Liver (tissue), 8 donors: ENCODE measurements at regions not wholly inside any gene's neighbourhood (a gene's known extent, or its start where the extent isn't known, plus 50 kb on each side); places are given as distances from the start of the nearest gene placed in this dataset.

ENCODE experiments used
- DNase-seq: peaks from one replicate; pipeline ENCODE4 v3.0.0-alpha.2; 2017; ENCODE audit warnings: low spot score
- H3K27ac ChIP-seq, 2 donors: one replicate each; pipeline ENCODE4 v1.7.0; 2013; ENCODE audit warnings: inconsistent platforms in 2 of 2, low read length in 2 of 2, control low read depth in 1 of 2, low read depth in 1 of 2, mild to moderate bottlenecking in 1 of 2
- H3K27me3 ChIP-seq, 4 donors: one replicate each; pipeline versions ENCODE4 v1.6.1 to v1.7.0; 2013; ENCODE audit warnings: low read length in 3 of 4, inconsistent platforms in 1 of 4, mild to moderate bottlenecking in 1 of 4, moderate library complexity in 1 of 4; ENCODE audit not compliant: control insufficient read depth in 4 of 4, insufficient read depth in 4 of 4
- H3K36me3 ChIP-seq, 4 donors: one replicate each; pipeline versions ENCODE4 v1.6.1 to v1.7.0; 2013; ENCODE audit warnings: low read length in 3 of 4, mild to moderate bottlenecking in 3 of 4, low read depth in 1 of 4, moderate library complexity in 1 of 4; ENCODE audit not compliant: control insufficient read depth in 4 of 4, insufficient read depth in 3 of 4
- H3K4me1 ChIP-seq, 4 donors: one replicate each; pipeline versions ENCODE4 v1.6.1 to v1.7.0; 2013; ENCODE audit warnings: low read length in 3 of 4, mild to moderate bottlenecking in 3 of 4, moderate library complexity in 1 of 4; ENCODE audit not compliant: control insufficient read depth in 4 of 4, insufficient read depth in 4 of 4
- H3K4me3 ChIP-seq, 3 donors: one replicate each; pipeline versions ENCODE4 v1.6.1 to v1.7.0; 2013; ENCODE audit warnings: low read length in 3 of 3, control low read depth in 1 of 3, low read depth in 1 of 3, mild to moderate bottlenecking in 1 of 3
- H3K9ac ChIP-seq, 2 donors: one replicate each; pipeline ENCODE4 v1.7.0; 2013; ENCODE audit warnings: low read length in 2 of 2, mild to moderate bottlenecking in 2 of 2, moderate library complexity in 2 of 2, control low read depth in 1 of 2, low read depth in 1 of 2
- H3K9me3 ChIP-seq, 4 donors: one replicate each; pipeline versions ENCODE4 v1.6.1 to v1.7.0; 2013; ENCODE audit warnings: low read length in 3 of 4; ENCODE audit not compliant: control insufficient read depth in 4 of 4
- ATF3 ChIP-seq: IDR thresholded peaks from 2 replicates; pipeline ENCODE4 v1.6.1; 2016; ENCODE audit warnings: antibody characterized with exemption
- CTCF ChIP-seq: fragments of 150-350 bp; IDR thresholded peaks from 2 replicates; pipeline ENCODE4 v1.5.1; 2017; ENCODE audit warnings: improper control_type of control experiment, low read depth, low read length; ENCODE audit not compliant: missing input control
- EGR1 ChIP-seq, 2 donors: IDR thresholded peaks; 2 replicates each; pipeline ENCODE4 v1.6.1; 2016 to 2018; ENCODE audit warnings: antibody characterized with exemption in 2 of 2, low read depth in 2 of 2
- FOXA1 ChIP-seq: IDR thresholded peaks from 2 replicates; pipeline ENCODE4 v1.6.1; 2016; ENCODE audit warnings: antibody characterized with exemption
- FOXA2 ChIP-seq: IDR thresholded peaks from 2 replicates; pipeline ENCODE4 v1.6.1; 2016; ENCODE audit warnings: antibody characterized with exemption
- HNF4G ChIP-seq: IDR thresholded peaks from 2 replicates; pipeline ENCODE4 v1.6.1; 2016; ENCODE audit warnings: antibody characterized with exemption
- JUND ChIP-seq, 2 donors: IDR thresholded peaks; 2 replicates each; pipeline ENCODE4 v1.6.1; 2016; ENCODE audit warnings: antibody characterized with exemption in 2 of 2
- MAX ChIP-seq: IDR thresholded peaks from 2 replicates; pipeline ENCODE4 v1.6.1; 2016; ENCODE audit warnings: antibody characterized with exemption
- NR2F2 ChIP-seq: IDR thresholded peaks from 2 replicates; pipeline ENCODE4 v1.6.1; 2016; ENCODE audit warnings: antibody characterized with exemption
- RAD21 ChIP-seq, 2 donors: IDR thresholded peaks; 2 replicates each; pipeline ENCODE4 v1.6.1; 2016; ENCODE audit warnings: antibody characterized with exemption in 2 of 2, mild to moderate bottlenecking in 2 of 2
- RXRA ChIP-seq, 2 donors: IDR thresholded peaks; 2 replicates each; pipeline ENCODE4 v1.6.1; 2017 to 2018; ENCODE audit warnings: antibody characterized with exemption in 2 of 2, mild to moderate bottlenecking in 1 of 2
- TAF1 ChIP-seq: conservative IDR thresholded peaks from 2 replicates; pipeline ENCODE4 v1.6.1; 2016; ENCODE audit warnings: antibody characterized with exemption, mild to moderate bottlenecking
- YY1 ChIP-seq: IDR thresholded peaks from 2 replicates; pipeline ENCODE4 v1.6.1; 2016; ENCODE audit warnings: antibody characterized with exemption, mild to moderate bottlenecking
- ZBTB33 ChIP-seq: IDR thresholded peaks from 2 replicates; pipeline ENCODE4 v1.6.1; 2016; ENCODE audit warnings: antibody characterized with exemption
- WGBS: extraction: QIAGEN DNeasy Blood & Tissue Kit; methylation state at CpG from one replicate; pipeline ENCODE4 v1.1.7; 2013; 5-methylcytosine and 5-hydroxymethylcytosine counted together
- donor health status: healthy.
- donor health status: healthy.
- donor health status: healthy.
- donor health status: healthy.
- donor health status: healthy.

GRCh38 chr5:4804691-4805360, 335.3 kb upstream of the ADAMTS16 start (continued):
- no peak for TF ChIP-seq CTCF
- no peak for TF ChIP-seq YY1
- TF ChIP-seq FOXA1: no peak
- no peak for TF ChIP-seq JUND (IDR thresholded peaks at IDR 0.05)

GRCh38 chr5:4815002-4815401, 325.1 kb upstream of the ADAMTS16 start:
- H3K27ac ChIP-seq: no peak overlapping the region
- no peaks in the 10 kb centered on the region for H3K4me1 ChIP-seq
- H3K27me3 ChIP-seq: no peaks in the 10 kb centered on the region
- no peak for DNase-seq
- no peaks in the 10 kb centered on the region for H3K9me3 ChIP-seq
- WGBS: 63% methylated on average over 3 of the region's 3 CpGs
- H3K9ac ChIP-seq: no peak overlapping the region
- no peak overlapping the region for H3K4me3 ChIP-seq
- H3K36me3 ChIP-seq: no peaks in the 10 kb centered on the region
- TF ChIP-seq FOXA1 (no peak), HNF4G (no peak), ZBTB33 (no peak), RXRA (IDR thresholded peaks at IDR 0.05) (no peak), NR2F2 (no peak), ATF3 (no peak), RAD21 (IDR thresholded peaks at IDR 0.05) (no peak), EGR1 (IDR thresholded peaks at IDR 0.05; ENCODE audit: low read depth in 2 of 2) (no peak), FOXA2 (no peak), MAX (no peak), CTCF (no peak), TAF1 (no peak), YY1 (no peak), JUND (IDR thresholded peaks at IDR 0.05) (no peak)

GRCh38 chr5:4817767-4818166, 322.4 kb upstream of the ADAMTS16 start:
- WGBS: 78% methylated on average over 2 of the region's 2 CpGs
- no peak overlapping the region for H3K4me3 ChIP-seq
- H3K36me3 ChIP-seq: no peaks in the 10 kb centered on the region
- no peak for TF ChIP-seq MAX
- TF ChIP-seq CTCF: no peak
- TF ChIP-seq RXRA (IDR thresholded peaks at IDR 0.05): no peak
- TF ChIP-seq FOXA1: no peak
- TF ChIP-seq ATF3: no peak
- TF ChIP-seq HNF4G: no peak
- H3K27me3 ChIP-seq: no peaks in the 10 kb centered on the region
- no peaks in the 10 kb centered on the region for H3K9me3 ChIP-seq
- no peaks in the 10 kb centered on the region for H3K4me1 ChIP-seq
- no peak overlapping the region for H3K27ac ChIP-seq
- H3K9ac ChIP-seq: no peak overlapping the region
- DNase-seq: no peak
